ENCODE measurements at regions not wholly inside any gene's neighbourhood (a gene's known extent, or its start where the extent isn't known, plus 50 kb on each side); places are given as distances from the start of the nearest gene placed in this dataset.

DNA sequence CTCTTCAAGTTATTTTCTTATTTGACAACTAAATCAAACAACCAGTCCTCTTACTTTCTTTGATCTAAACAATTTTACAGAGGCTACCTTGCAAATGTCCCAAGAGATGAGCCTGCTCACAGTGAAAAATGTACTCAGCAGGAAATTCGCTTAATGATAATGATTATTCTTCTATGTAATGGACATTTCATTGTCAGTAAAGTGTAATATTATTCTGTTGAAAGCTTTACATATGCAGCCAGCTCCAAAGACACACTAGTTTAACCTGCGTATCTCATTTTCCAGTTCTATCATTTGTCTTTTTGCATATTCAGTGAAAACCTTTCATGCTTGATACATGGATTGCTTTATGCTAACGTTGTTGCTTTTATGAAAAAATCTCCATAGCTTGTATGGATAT is 758.7 kb upstream of the ZNF608 start:
- TF ChIP-seq, protein P1, sequence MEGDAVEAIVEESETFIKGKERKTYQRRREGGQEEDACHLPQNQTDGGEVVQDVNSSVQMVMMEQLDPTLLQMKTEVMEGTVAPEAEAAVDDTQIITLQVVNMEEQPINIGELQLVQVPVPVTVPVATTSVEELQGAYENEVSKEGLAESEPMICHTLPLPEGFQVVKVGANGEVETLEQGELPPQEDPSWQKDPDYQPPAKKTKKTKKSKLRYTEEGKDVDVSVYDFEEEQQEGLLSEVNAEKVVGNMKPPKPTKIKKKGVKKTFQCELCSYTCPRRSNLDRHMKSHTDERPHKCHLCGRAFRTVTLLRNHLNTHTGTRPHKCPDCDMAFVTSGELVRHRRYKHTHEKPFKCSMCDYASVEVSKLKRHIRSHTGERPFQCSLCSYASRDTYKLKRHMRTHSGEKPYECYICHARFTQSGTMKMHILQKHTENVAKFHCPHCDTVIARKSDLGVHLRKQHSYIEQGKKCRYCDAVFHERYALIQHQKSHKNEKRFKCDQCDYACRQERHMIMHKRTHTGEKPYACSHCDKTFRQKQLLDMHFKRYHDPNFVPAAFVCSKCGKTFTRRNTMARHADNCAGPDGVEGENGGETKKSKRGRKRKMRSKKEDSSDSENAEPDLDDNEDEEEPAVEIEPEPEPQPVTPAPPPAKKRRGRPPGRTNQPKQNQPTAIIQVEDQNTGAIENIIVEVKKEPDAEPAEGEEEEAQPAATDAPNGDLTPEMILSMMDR (IDR thresholded peaks at IDR 0.05) = no peak
- TF ChIP-seq POLR2A (IDR thresholded peaks at IDR 0.05) = no peak
